C4-2B (cell line): ENCODE measurements at regions not wholly inside any gene's neighbourhood (a gene's known extent, or its start where the extent isn't known, plus 50 kb on each side); places are given as distances from the start of the nearest gene placed in this dataset.

Experiments
- ZFX ChIP-seq: fragments of 450-650 bp; IDR thresholded peaks from 2 replicates; pipeline ENCODE4 v1.6.1; 2017
- TF ChIP-seq, protein P1 (sequence below): fragments of 450-650 bp; conservative IDR thresholded peaks from 2 replicates; pipeline ENCODE4 v1.5.1; 2017; ENCODE audit warnings: mild to moderate bottlenecking

DNA sequence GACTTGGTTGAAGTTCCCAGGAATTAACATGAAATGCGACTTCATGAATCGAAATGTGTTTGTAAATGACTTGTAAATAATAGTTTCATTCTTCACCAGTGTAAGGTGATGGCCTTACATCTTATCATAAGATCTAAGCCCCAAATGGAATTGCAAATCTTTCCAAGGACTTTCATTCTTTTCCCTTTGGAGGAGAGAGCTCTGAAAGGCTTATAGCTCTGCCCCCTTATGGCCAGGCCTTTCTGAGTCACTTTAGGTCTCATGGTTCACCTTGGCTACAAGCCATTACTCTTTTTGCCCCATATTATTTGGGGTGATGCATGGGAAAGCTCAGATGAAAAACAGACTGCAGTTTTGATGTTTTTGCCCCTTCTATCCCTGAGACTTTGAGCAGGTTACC lies 209.1 kb upstream of the BMP2 start:
- TF ChIP-seq, protein P1, sequence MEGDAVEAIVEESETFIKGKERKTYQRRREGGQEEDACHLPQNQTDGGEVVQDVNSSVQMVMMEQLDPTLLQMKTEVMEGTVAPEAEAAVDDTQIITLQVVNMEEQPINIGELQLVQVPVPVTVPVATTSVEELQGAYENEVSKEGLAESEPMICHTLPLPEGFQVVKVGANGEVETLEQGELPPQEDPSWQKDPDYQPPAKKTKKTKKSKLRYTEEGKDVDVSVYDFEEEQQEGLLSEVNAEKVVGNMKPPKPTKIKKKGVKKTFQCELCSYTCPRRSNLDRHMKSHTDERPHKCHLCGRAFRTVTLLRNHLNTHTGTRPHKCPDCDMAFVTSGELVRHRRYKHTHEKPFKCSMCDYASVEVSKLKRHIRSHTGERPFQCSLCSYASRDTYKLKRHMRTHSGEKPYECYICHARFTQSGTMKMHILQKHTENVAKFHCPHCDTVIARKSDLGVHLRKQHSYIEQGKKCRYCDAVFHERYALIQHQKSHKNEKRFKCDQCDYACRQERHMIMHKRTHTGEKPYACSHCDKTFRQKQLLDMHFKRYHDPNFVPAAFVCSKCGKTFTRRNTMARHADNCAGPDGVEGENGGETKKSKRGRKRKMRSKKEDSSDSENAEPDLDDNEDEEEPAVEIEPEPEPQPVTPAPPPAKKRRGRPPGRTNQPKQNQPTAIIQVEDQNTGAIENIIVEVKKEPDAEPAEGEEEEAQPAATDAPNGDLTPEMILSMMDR = no peak
- no peak for TF ChIP-seq ZFX
